Calu3 (cell line): ENCODE measurements at regions not wholly inside any gene's neighbourhood (a gene's known extent, or its start where the extent isn't known, plus 50 kb on each side); places are given as distances from the start of the nearest gene placed in this dataset.

Experiments used
- BruUV-seq: library from RNA; stranded (reverse); fragments of 400-500 nt; replicated peaks from 2 replicates; lab custom pipeline; 2021; lab: Mats Ljungman, UMichigan
- CTCF ChIA-PET: fragments of 300-600 bp; sonication (Branson Sonifier 250); formaldehyde crosslinking; loops from one replicate; lab custom pipeline; 2022; ENCODE audit warnings: antibody characterized with exemption; lab: Charles Lee
- DNase-seq: peaks from one replicate; pipeline ENCODE4 v3.0.0; 2022
- H3K27ac Mint-ChIP-seq: one replicate; pipeline ENCODE4 v1.8.0; 2022; ENCODE audit warnings: mixed read lengths; ENCODE audit not compliant: unreplicated experiment
- H3K27me3 Mint-ChIP-seq: one replicate; pipeline ENCODE4 v1.8.0; 2022; ENCODE audit warnings: mixed read lengths; ENCODE audit not compliant: unreplicated experiment
- H3K36me3 Mint-ChIP-seq: one replicate; pipeline ENCODE4 v1.8.0; 2022; ENCODE audit warnings: mild to moderate bottlenecking, moderate library complexity, mixed read lengths; ENCODE audit not compliant: insufficient read depth, unreplicated experiment
- H3K4me1 Mint-ChIP-seq: one replicate; pipeline ENCODE4 v1.8.0; 2022; ENCODE audit warnings: mild to moderate bottlenecking, low read depth, mixed read lengths; ENCODE audit not compliant: unreplicated experiment
- H3K4me3 Mint-ChIP-seq: one replicate; pipeline ENCODE4 v1.8.0; 2022; ENCODE audit warnings: mild to moderate bottlenecking, low read depth, moderate library complexity, mixed read lengths; ENCODE audit not compliant: unreplicated experiment
- H3K9me3 Mint-ChIP-seq: one replicate; pipeline ENCODE4 v1.8.0; 2022; ENCODE audit warnings: low read depth, mixed read lengths; ENCODE audit not compliant: unreplicated experiment
- CTCF ChIP-seq: fragments of 200-600 bp; IDR thresholded peaks from one replicate; pipeline ENCODE4 v1.8.0; 2022; ENCODE audit warnings: antibody characterized with exemption; ENCODE audit not compliant: unreplicated experiment
- intact Hi-C: fragments of 100-400 bp; cut with micrococcal nuclease; formaldehyde crosslinking; loops from one replicate; pipeline ENCODE4 v1.10.0; 2022; ENCODE audit not compliant: unreplicated experiment

DNA sequence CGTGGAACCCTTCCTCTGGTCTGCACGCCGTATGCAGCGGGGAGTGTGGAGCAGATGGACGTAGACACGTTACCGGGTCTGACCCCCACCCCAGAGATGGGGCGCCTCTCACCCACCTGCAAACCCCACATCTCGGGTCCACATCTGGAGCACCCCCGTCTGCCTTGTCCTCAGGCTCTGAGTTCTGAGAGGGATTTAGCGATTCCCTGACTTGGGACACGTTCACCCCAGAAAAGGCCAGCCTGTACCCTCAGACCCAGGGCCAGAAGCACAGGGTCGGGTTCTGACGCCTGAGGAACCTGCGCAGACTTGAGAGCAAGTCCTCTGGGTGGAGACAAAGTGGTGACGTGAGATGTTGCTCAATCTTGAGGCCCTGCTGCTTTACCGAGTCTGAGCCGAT lies 1138.5 kb downstream of the BRD1 start:
- no peak for DNase-seq
- H3K36me3 Mint-ChIP-seq, result no peaks in the 10 kb centered on the region
- TF ChIP-seq CTCF, result no peak
- H3K9me3 Mint-ChIP-seq, result peaks cover 13% of the 10 kb centered on the region
- no peaks in the 10 kb centered on the region for H3K4me1 Mint-ChIP-seq
- H3K27ac Mint-ChIP-seq, result no peak overlapping the region
- no peak overlapping the region for H3K4me3 Mint-ChIP-seq
- BruUV-seq, result no TSS peak
- CTCF ChIA-PET, result no interaction called here
- no peaks in the 10 kb centered on the region for H3K27me3 Mint-ChIP-seq
- intact Hi-C loops, result no loop called here

GRCh38 chr22:48688366-48688765 lies 1139.3 kb downstream of the BRD1 start:
- no TSS peak for BruUV-seq
- intact Hi-C loops, result no loop called here
- no peak for DNase-seq

GRCh38 chr22:48687606-48688005 lies 1140.1 kb downstream of the BRD1 start:
- H3K27ac Mint-ChIP-seq, result no peak overlapping the region
- CTCF ChIA-PET, result no interaction called here
- H3K36me3 Mint-ChIP-seq, result no peaks in the 10 kb centered on the region
- no peaks in the 10 kb centered on the region for H3K27me3 Mint-ChIP-seq
- H3K9me3 Mint-ChIP-seq, result peaks cover 13% of the 10 kb centered on the region
- H3K4me3 Mint-ChIP-seq, result no peak overlapping the region
- no TSS peak for BruUV-seq
- no peak for TF ChIP-seq CTCF
- no peaks in the 10 kb centered on the region for H3K4me1 Mint-ChIP-seq
- intact Hi-C loops, result no loop called here
- DNase-seq, result no peak

More at GRCh38 chr22:48688366-48688765, 1139.3 kb downstream of the BRD1 start:
- H3K36me3 Mint-ChIP-seq, result no peaks in the 10 kb centered on the region
- CTCF ChIA-PET, result no interaction called here
- no peak overlapping the region for H3K27ac Mint-ChIP-seq
- H3K27me3 Mint-ChIP-seq, result no peaks in the 10 kb centered on the region
- peaks cover 9% of the 10 kb centered on the region for H3K9me3 Mint-ChIP-seq
- H3K4me3 Mint-ChIP-seq, result no peak overlapping the region
- TF ChIP-seq CTCF, result no peak
- no peaks in the 10 kb centered on the region for H3K4me1 Mint-ChIP-seq

GRCh38 chr22:48686694-48687302 lies 1140.9 kb downstream of the BRD1 start:
- H3K4me3 Mint-ChIP-seq, result no peak overlapping the region
- peaks cover 13% of the 10 kb centered on the region for H3K9me3 Mint-ChIP-seq
- H3K36me3 Mint-ChIP-seq, result no peaks in the 10 kb centered on the region
- no peaks in the 10 kb centered on the region for H3K27me3 Mint-ChIP-seq
- no peak for DNase-seq
- CTCF ChIA-PET, result no interaction called here
- intact Hi-C loops, result no loop called here
- no peaks in the 10 kb centered on the region for H3K4me1 Mint-ChIP-seq
- H3K27ac Mint-ChIP-seq, result no peak overlapping the region
- BruUV-seq, result no TSS peak
- TF ChIP-seq CTCF, result no peak
